Peyer's patch (tissue), 4 donors: ENCODE measurements at regions not wholly inside any gene's neighbourhood (a gene's known extent, or its start where the extent isn't known, plus 50 kb on each side); places are given as distances from the start of the nearest gene placed in this dataset.

ENCODE experiments used
- CTCF ChIP-seq, 6 experiments: fragments of 450-650 bp in 4 of 6; fragments of 200-600 bp in 2 of 6; sonication (generic) in 1 of 6; IDR thresholded peaks; one replicate each; pipeline ENCODE4 v1.5.1; 2017 to 2019; ENCODE audit warnings: antibody characterized with exemption in 6 of 6, mild to moderate bottlenecking in 3 of 6, moderate library complexity in 1 of 6
- POLR2A ChIP-seq, 2 donors: fragments of 450-650 bp; IDR thresholded peaks; one replicate each; pipeline ENCODE4 v1.5.1; 2017; ENCODE audit warnings: antibody characterized with exemption in 2 of 2, mild to moderate bottlenecking in 2 of 2, moderate library complexity in 2 of 2

DNA sequence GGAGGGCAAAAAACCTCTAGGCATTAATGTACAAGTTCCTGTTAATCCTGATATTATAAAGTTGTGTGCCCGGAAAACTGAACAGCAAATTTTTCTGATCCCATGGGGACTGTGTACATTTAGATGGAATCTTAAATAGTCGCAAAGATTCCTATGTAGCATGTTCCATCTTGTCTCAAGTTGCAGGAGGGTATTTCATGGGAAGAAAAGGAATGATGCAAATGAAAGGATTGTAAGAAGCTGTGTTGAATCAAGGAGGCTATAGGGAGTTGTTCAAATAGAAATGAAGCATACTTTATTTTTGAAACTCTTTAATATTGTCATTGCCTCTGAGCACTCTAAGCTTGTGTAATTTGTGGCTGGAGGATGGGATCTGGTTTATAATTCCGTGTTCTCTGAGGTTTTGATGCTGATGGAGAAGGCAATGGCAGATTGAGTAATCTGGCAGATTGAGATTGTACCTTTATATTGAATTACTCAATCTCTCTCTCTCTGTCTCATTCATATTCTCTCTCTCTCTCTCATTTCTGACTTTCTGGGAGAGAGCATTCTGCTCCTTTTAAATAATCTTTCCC, 288.5 kb downstream of the OSTF1 start:
- TF ChIP-seq POLR2A (IDR thresholded peaks at IDR 0.05) (no peak), CTCF (IDR thresholded peaks at IDR 0.05) (no peak)
